KMS-11 (cell line): ENCODE measurements at regions not wholly inside any gene's neighbourhood (a gene's known extent, or its start where the extent isn't known, plus 50 kb on each side); places are given as distances from the start of the nearest gene placed in this dataset.

Experiments used
- H2AFZ ChIP-seq: fragments of 200-600 bp; sonication (generic); 2 replicates; pipeline ENCODE4 v1.6.1; 2016; ENCODE audit warnings: antibody characterized with exemption, mixed run types, low read depth
- H3K27ac ChIP-seq: fragments of 200-600 bp; sonication (generic); 2 replicates; pipeline ENCODE4 v1.6.1; 2016; ENCODE audit warnings: mild to moderate bottlenecking, mixed run types
- H3K27me3 ChIP-seq: fragments of 200-600 bp; sonication (generic); 2 replicates; pipeline ENCODE4 v1.6.1; 2017; ENCODE audit warnings: mild to moderate bottlenecking, low read depth, mixed run types, moderate library complexity; ENCODE audit not compliant: insufficient read depth
- H3K36me3 ChIP-seq: fragments of 200-600 bp; sonication (generic); 2 replicates; pipeline ENCODE4 v1.6.1; 2017; ENCODE audit warnings: mild to moderate bottlenecking, mixed run types; ENCODE audit not compliant: insufficient read depth
- H3K4me1 ChIP-seq: fragments of 200-600 bp; sonication (generic); 2 replicates; pipeline ENCODE4 v1.6.1; 2016; ENCODE audit warnings: mild to moderate bottlenecking, low read depth, mixed run types; ENCODE audit not compliant: poor library complexity, severe bottlenecking
- H3K4me2 ChIP-seq: fragments of 200-600 bp; sonication (generic); 2 replicates; pipeline ENCODE4 v1.7.0; 2016; ENCODE audit warnings: mild to moderate bottlenecking, mixed run types
- H3K4me3 ChIP-seq: fragments of 200-600 bp; sonication (generic); IDR thresholded peaks from 2 replicates; pipeline ENCODE4 v1.6.1; 2017; ENCODE audit warnings: low read depth, low read length, mixed read lengths; ENCODE audit not compliant: insufficient read depth
- H3K79me2 ChIP-seq: fragments of 200-600 bp; sonication (generic); 2 replicates; pipeline ENCODE4 v1.6.1; 2016; ENCODE audit warnings: low read depth, mixed run types; ENCODE audit not compliant: insufficient read depth
- H3K9ac ChIP-seq: fragments of 200-600 bp; sonication (generic); 2 replicates; pipeline ENCODE4 v1.6.1; 2016; ENCODE audit warnings: mild to moderate bottlenecking, mixed run types
- H4K20me1 ChIP-seq: fragments of 200-600 bp; sonication (generic); 2 replicates; pipeline ENCODE4 v1.6.1; 2016; ENCODE audit warnings: mild to moderate bottlenecking, mixed run types; ENCODE audit not compliant: insufficient read depth
- TF ChIP-seq, protein P1 (sequence below): fragments of 200-600 bp; sonication (generic); conservative IDR thresholded peaks from 2 replicates; pipeline ENCODE4 v1.6.1; 2017; ENCODE audit warnings: low read depth, mild to moderate bottlenecking, antibody characterized with exemption, low read length, moderate library complexity, mixed read lengths

DNA sequence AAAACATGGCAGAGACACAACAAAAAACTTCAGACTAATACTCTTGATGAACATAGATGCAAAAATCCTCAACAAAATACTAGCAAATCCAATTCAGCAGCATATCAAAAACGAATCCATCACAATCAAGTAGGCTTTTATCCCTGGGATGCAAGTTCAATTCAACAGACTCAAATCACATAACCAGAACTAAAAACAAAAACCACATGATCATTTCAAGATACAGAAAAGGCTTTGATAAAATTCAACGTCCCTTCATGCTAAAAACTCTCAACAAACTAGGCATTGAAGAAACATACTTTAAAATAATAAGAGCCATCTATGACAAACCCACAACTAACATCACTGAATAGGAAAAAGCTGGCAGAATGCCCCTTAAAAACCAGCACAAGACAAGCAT, 93.6 kb downstream of the TUSC1 start:
- Histone ChIP-seq H3K27ac (no peak overlapping the region), H2AFZ (no peak overlapping the region), H4K20me1 (no peaks in the 10 kb centered on the region), H3K27me3 (no peaks in the 10 kb centered on the region), H3K36me3 (no peaks in the 10 kb centered on the region), H3K79me2 (no peaks in the 10 kb centered on the region), H3K4me1 (no peaks in the 10 kb centered on the region), H3K4me3 (no peak overlapping the region), H3K9ac (no peak overlapping the region), H3K4me2 (no peak overlapping the region)
- TF ChIP-seq, protein P1, sequence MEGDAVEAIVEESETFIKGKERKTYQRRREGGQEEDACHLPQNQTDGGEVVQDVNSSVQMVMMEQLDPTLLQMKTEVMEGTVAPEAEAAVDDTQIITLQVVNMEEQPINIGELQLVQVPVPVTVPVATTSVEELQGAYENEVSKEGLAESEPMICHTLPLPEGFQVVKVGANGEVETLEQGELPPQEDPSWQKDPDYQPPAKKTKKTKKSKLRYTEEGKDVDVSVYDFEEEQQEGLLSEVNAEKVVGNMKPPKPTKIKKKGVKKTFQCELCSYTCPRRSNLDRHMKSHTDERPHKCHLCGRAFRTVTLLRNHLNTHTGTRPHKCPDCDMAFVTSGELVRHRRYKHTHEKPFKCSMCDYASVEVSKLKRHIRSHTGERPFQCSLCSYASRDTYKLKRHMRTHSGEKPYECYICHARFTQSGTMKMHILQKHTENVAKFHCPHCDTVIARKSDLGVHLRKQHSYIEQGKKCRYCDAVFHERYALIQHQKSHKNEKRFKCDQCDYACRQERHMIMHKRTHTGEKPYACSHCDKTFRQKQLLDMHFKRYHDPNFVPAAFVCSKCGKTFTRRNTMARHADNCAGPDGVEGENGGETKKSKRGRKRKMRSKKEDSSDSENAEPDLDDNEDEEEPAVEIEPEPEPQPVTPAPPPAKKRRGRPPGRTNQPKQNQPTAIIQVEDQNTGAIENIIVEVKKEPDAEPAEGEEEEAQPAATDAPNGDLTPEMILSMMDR = no peak

DNA sequence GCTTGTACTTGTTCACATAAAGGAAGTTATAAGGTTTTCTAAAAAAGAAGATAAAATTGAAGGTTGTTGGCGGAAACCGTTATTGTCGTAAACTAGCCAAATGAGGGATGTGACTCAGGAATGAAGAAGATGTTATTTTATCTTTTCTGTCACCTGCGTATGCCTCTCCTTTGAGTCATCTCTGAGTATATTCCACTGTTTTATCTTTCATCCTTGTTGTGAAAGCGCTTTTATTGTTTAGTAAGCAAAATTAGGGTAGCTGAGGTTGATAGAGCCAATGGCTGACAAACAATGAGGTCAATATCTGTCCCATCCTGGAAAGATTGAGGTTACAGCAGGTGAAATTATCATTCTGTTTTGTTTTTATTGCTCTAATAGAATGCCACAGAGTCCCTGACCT, 105.0 kb downstream of the TUSC1 start:
- Histone ChIP-seq H3K4me1 (no peaks in the 10 kb centered on the region), H3K4me2 (no peak overlapping the region), H3K36me3 (no peaks in the 10 kb centered on the region), H2AFZ (no peak overlapping the region), H3K79me2 (no peaks in the 10 kb centered on the region), H3K27me3 (no peaks in the 10 kb centered on the region), H4K20me1 (no peaks in the 10 kb centered on the region), H3K4me3 (no peak overlapping the region), H3K27ac (no peak overlapping the region), H3K9ac (no peak overlapping the region)
- TF ChIP-seq, protein P1 = no peak

DNA sequence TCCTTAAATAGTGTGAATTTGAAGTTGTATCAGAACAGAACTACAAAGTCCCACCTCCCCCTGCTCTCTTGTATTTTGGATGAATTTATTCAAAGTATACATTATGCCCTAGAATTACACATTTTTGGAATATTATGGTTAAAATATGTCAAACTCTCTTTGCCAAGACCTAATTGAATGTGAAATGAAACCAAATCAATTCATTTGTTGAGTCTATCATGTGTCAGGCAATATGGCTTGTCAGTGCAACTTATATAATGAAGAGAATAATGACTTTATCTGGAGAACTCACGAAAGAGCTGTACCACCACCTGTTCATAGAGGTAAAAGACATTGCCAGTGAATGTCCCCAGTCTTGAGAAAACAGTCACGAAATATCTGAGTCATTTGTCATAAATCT, 106.8 kb downstream of the TUSC1 start:
- Histone ChIP-seq H3K79me2 (no peaks in the 10 kb centered on the region), H3K4me2 (no peak overlapping the region), H4K20me1 (no peaks in the 10 kb centered on the region), H3K27me3 (no peaks in the 10 kb centered on the region), H2AFZ (no peak overlapping the region), H3K9ac (no peak overlapping the region), H3K4me3 (no peak overlapping the region), H3K27ac (no peak overlapping the region), H3K36me3 (no peaks in the 10 kb centered on the region), H3K4me1 (no peaks in the 10 kb centered on the region)
- TF ChIP-seq, protein P1 = no peak

DNA sequence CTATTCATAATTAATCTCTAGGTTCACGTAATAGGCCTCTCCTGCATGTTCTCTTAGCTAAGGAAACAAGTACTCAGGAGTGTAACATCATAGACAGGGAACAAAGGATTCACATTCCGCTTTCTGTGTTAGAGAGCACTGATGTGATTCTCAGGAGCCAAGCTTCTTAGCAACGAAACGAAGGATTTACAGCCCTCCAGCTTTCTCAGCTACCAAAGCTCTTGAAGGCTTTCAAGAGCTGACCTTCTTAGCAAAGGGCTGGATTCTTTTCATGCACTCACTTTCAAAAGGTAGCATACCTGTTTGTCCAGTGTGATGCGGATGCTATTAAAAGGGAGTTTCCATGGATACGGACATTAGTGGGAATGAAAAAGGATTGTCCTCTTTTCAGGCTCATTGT, 107.4 kb downstream of the TUSC1 start:
- TF ChIP-seq, protein P1 = no peak
- Histone ChIP-seq H3K4me3 (no peak overlapping the region), H4K20me1 (no peaks in the 10 kb centered on the region), H3K27ac (no peak overlapping the region), H3K9ac (no peak overlapping the region), H2AFZ (no peak overlapping the region), H3K36me3 (no peaks in the 10 kb centered on the region), H3K27me3 (no peaks in the 10 kb centered on the region), H3K4me1 (no peaks in the 10 kb centered on the region), H3K4me2 (no peak overlapping the region), H3K79me2 (no peaks in the 10 kb centered on the region)

DNA sequence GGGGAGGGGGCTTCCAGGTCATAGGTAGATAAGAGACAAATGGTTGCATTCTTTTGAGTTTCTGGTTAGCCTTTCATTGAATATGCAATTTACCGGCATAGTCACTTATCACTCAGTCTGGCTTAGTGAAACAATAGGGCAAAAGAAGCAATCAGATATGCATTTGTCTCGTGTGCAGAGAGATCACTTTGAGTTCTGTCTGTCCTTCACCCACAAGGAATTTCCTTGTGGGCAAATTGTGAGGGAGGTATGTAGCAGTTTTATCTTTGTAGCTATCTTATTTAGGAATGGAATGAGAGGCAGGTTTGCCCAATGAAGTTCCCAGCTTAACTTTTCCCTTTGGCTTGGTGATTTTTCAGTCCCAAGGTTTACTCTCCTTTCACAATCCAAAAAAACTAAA, 116.1 kb downstream of the TUSC1 start:
- Histone ChIP-seq H2AFZ (no peak overlapping the region), H3K4me3 (no peak overlapping the region), H4K20me1 (no peaks in the 10 kb centered on the region), H3K9ac (no peak overlapping the region), H3K36me3 (no peaks in the 10 kb centered on the region), H3K79me2 (no peaks in the 10 kb centered on the region), H3K27ac (no peak overlapping the region), H3K4me1 (no peaks in the 10 kb centered on the region), H3K27me3 (no peaks in the 10 kb centered on the region), H3K4me2 (no peak overlapping the region)
- TF ChIP-seq, protein P1 = no peak
